A673 (cell line): ENCODE measurements at regions not wholly inside any gene's neighbourhood (a gene's known extent, or its start where the extent isn't known, plus 50 kb on each side); places are given as distances from the start of the nearest gene placed in this dataset.

ENCODE experiments used
- CTCF ChIP-seq: fragments of 300-800, 200-600 bp; sonication (generic); conservative IDR thresholded peaks from 2 replicates; pipeline ENCODE4 v1.5.1; 2017; ENCODE audit warnings: low read depth, mild to moderate bottlenecking, antibody characterized with exemption, low read length, moderate library complexity, mixed read lengths
- EZH2 ChIP-seq: fragments of 200-600 bp; sonication (generic); IDR thresholded peaks from 2 replicates; pipeline ENCODE4 v1.6.1; 2017; ENCODE audit warnings: borderline replicate concordance, low read depth, mild to moderate bottlenecking, mixed read lengths, antibody characterized with exemption, low read length; ENCODE audit not compliant: poor library complexity, severe bottlenecking

GRCh38 chr16:7272567-7273158, 60.0 kb upstream of the RBFOX1 start:
- TF ChIP-seq CTCF = no peak
- TF ChIP-seq EZH2 = no peak
